ENCODE measurements at regions not wholly inside any gene's neighbourhood (a gene's known extent, or its start where the extent isn't known, plus 50 kb on each side); places are given as distances from the start of the nearest gene placed in this dataset.
"Not testable (repeated sequence)": the region's sequence is repeated elsewhere in the genome, so short reads cannot be mapped to it uniquely, and the experiment has no call there.

GRCh38 chr15:84151205-84151931, 84.2 kb upstream of the GOLGA6L4 start:
- Histone ChIP-seq H4K20me1 (ENCODE audit: insufficient read depth, low read length) (no peaks in the 10 kb centered on the region), H2AFZ (ENCODE audit: low read depth, low read length) (no peak overlapping the region), H3K36me3 (replicated peaks; ENCODE audit: low read depth, low read length) (no peaks in the 10 kb centered on the region), H3K27me3 (ENCODE audit: low read depth, low read length) (no peaks in the 10 kb centered on the region), H3K9me3 (ENCODE audit: insufficient read depth, low read length) (no peaks in the 10 kb centered on the region), H3K4me1 (ENCODE audit: low read length) (peaks cover 8% of the 10 kb centered on the region), H3K79me2 (ENCODE audit: low read length) (no peaks in the 10 kb centered on the region), H3K4me3 (ENCODE audit: low read length) (no peak overlapping the region), H3K27ac (ENCODE audit: low read length) (no peak overlapping the region), H3K9ac (ENCODE audit: low read length) (no peak overlapping the region), H3K4me2 (ENCODE audit: low read length) (no peak overlapping the region)
- TF ChIP-seq EZH2phosphoT487 (IDR thresholded peaks at IDR 0.05; ENCODE audit: low read depth): no peak
- TF ChIP-seq CTCF (IDR thresholded peaks at IDR 0.05; ENCODE audit: low read depth, low read length): no peak

GRCh38 chr15:84152381-84152979, 83.1 kb upstream of the GOLGA6L4 start:
- H3K4me3 ChIP-seq (ENCODE audit: low read length); H3K79me2 ChIP-seq (ENCODE audit: low read length); H3K27ac ChIP-seq (ENCODE audit: low read length); H3K36me3 ChIP-seq (replicated peaks; ENCODE audit: low read depth, low read length); H3K27me3 ChIP-seq (ENCODE audit: low read depth, low read length); H3K9me3 ChIP-seq (ENCODE audit: insufficient read depth, low read length); H3K4me2 ChIP-seq (ENCODE audit: low read length); H2AFZ ChIP-seq (ENCODE audit: low read depth, low read length); H4K20me1 ChIP-seq (ENCODE audit: insufficient read depth, low read length); H3K9ac ChIP-seq (ENCODE audit: low read length); H3K4me1 ChIP-seq (ENCODE audit: low read length): not testable (repeated sequence)

- not testable (repeated sequence) for H3K4me2 ChIP-seq (ENCODE audit: low read length); H2AFZ ChIP-seq (ENCODE audit: low read depth, low read length)
Observed at GRCh38 chr15:84153655-84154140, 81.9 kb upstream of the GOLGA6L4 start.

GRCh38 chr15:84154314-84154713, 81.3 kb upstream of the GOLGA6L4 start:
- not testable (repeated sequence) for H3K27ac ChIP-seq (ENCODE audit: low read length); H3K36me3 ChIP-seq (replicated peaks; ENCODE audit: low read depth, low read length); H3K4me1 ChIP-seq (ENCODE audit: low read length); H3K9ac ChIP-seq (ENCODE audit: low read length); H3K4me3 ChIP-seq (ENCODE audit: low read length); H2AFZ ChIP-seq (ENCODE audit: low read depth, low read length); H3K79me2 ChIP-seq (ENCODE audit: low read length); H3K9me3 ChIP-seq (ENCODE audit: insufficient read depth, low read length); H3K27me3 ChIP-seq (ENCODE audit: low read depth, low read length); H4K20me1 ChIP-seq (ENCODE audit: insufficient read depth, low read length); H3K4me2 ChIP-seq (ENCODE audit: low read length)

More at GRCh38 chr15:84153655-84154140, 81.9 kb upstream of the GOLGA6L4 start:
- H3K4me1 ChIP-seq (ENCODE audit: low read length); H3K79me2 ChIP-seq (ENCODE audit: low read length); H3K9me3 ChIP-seq (ENCODE audit: insufficient read depth, low read length); H4K20me1 ChIP-seq (ENCODE audit: insufficient read depth, low read length); H3K36me3 ChIP-seq (replicated peaks; ENCODE audit: low read depth, low read length); H3K27ac ChIP-seq (ENCODE audit: low read length); H3K9ac ChIP-seq (ENCODE audit: low read length); H3K4me3 ChIP-seq (ENCODE audit: low read length); H3K27me3 ChIP-seq (ENCODE audit: low read depth, low read length): not testable (repeated sequence)

GRCh38 chr15:84154787-84155186, 80.8 kb upstream of the GOLGA6L4 start:
- not testable (repeated sequence) for H3K4me2 ChIP-seq (ENCODE audit: low read length); H3K36me3 ChIP-seq (replicated peaks; ENCODE audit: low read depth, low read length); H2AFZ ChIP-seq (ENCODE audit: low read depth, low read length); H4K20me1 ChIP-seq (ENCODE audit: insufficient read depth, low read length); H3K79me2 ChIP-seq (ENCODE audit: low read length); H3K9me3 ChIP-seq (ENCODE audit: insufficient read depth, low read length); H3K27ac ChIP-seq (ENCODE audit: low read length); H3K4me1 ChIP-seq (ENCODE audit: low read length); H3K9ac ChIP-seq (ENCODE audit: low read length); H3K4me3 ChIP-seq (ENCODE audit: low read length); H3K27me3 ChIP-seq (ENCODE audit: low read depth, low read length)

- H2AFZ ChIP-seq (ENCODE audit: low read depth, low read length); H3K27ac ChIP-seq (ENCODE audit: low read length); H3K36me3 ChIP-seq (replicated peaks; ENCODE audit: low read depth, low read length); H3K79me2 ChIP-seq (ENCODE audit: low read length); H3K4me1 ChIP-seq (ENCODE audit: low read length); H4K20me1 ChIP-seq (ENCODE audit: insufficient read depth, low read length); H3K4me3 ChIP-seq (ENCODE audit: low read length); H3K4me2 ChIP-seq (ENCODE audit: low read length); H3K27me3 ChIP-seq (ENCODE audit: low read depth, low read length); H3K9me3 ChIP-seq (ENCODE audit: insufficient read depth, low read length); H3K9ac ChIP-seq (ENCODE audit: low read length): not testable (repeated sequence)
Observed at GRCh38 chr15:84155792-84156587, 79.6 kb upstream of the GOLGA6L4 start.

- H3K9ac ChIP-seq (ENCODE audit: low read length); H3K36me3 ChIP-seq (replicated peaks; ENCODE audit: low read depth, low read length); H3K4me3 ChIP-seq (ENCODE audit: low read length); H3K4me2 ChIP-seq (ENCODE audit: low read length); H3K4me1 ChIP-seq (ENCODE audit: low read length); H3K79me2 ChIP-seq (ENCODE audit: low read length); H2AFZ ChIP-seq (ENCODE audit: low read depth, low read length); H3K27me3 ChIP-seq (ENCODE audit: low read depth, low read length); H4K20me1 ChIP-seq (ENCODE audit: insufficient read depth, low read length); H3K9me3 ChIP-seq (ENCODE audit: insufficient read depth, low read length); H3K27ac ChIP-seq (ENCODE audit: low read length): not testable (repeated sequence)
Observed at GRCh38 chr15:84156588-84156840, 79.1 kb upstream of the GOLGA6L4 start.

GRCh38 chr15:84157056-84157632, 78.4 kb upstream of the GOLGA6L4 start:
- H3K36me3 ChIP-seq (replicated peaks; ENCODE audit: low read depth, low read length); H3K4me2 ChIP-seq (ENCODE audit: low read length); H2AFZ ChIP-seq (ENCODE audit: low read depth, low read length); H3K9me3 ChIP-seq (ENCODE audit: insufficient read depth, low read length); H3K4me3 ChIP-seq (ENCODE audit: low read length); H3K4me1 ChIP-seq (ENCODE audit: low read length); H3K79me2 ChIP-seq (ENCODE audit: low read length); H3K9ac ChIP-seq (ENCODE audit: low read length); H4K20me1 ChIP-seq (ENCODE audit: insufficient read depth, low read length); H3K27ac ChIP-seq (ENCODE audit: low read length); H3K27me3 ChIP-seq (ENCODE audit: low read depth, low read length): not testable (repeated sequence)
